ENCODE measurements at regions not wholly inside any gene's neighbourhood (a gene's known extent, or its start where the extent isn't known, plus 50 kb on each side); places are given as distances from the start of the nearest gene placed in this dataset.

DNA sequence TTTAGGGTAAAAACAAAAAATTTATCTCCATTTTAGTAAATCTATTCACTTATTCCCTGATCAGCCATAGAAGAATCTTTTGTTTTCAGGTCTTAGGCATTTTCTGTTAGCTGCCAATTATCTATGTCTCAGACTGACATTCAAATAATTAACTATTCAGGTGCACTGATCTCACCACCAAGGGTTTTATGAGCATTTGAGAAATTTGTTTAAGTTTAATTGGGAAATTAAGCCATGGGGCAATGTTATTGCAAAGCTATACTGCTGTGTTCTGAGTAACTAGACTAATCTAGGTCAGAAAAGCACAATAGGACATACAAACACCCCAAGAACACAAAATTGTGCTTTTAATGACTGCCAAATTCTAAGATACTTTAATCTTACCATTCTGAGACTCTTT lies 210.7 kb upstream of the EDNRB start:
- TF ChIP-seq CTCF (conservative IDR thresholded peaks at IDR 0.05; ENCODE audit: low read depth, low read length) (no peak), EZH2 (IDR thresholded peaks at IDR 0.05; ENCODE audit: low read length, unreplicated experiment) (no peak)
